GM10266 (cell line): ENCODE measurements at regions not wholly inside any gene's neighbourhood (a gene's known extent, or its start where the extent isn't known, plus 50 kb on each side); places are given as distances from the start of the nearest gene placed in this dataset.
"Not testable (repeated sequence)": the region's sequence is repeated elsewhere in the genome, so short reads cannot be mapped to it uniquely, and the experiment has no call there.

Source experiments
- DNase-seq: peaks from one replicate; pipeline ENCODE4 v3.0.0; 2012; ENCODE audit errors: extremely low spot score
- TF ChIP-seq, protein P1 (sequence below): IDR thresholded peaks from 2 replicates; pipeline ENCODE4 v1.5.1; 2012; ENCODE audit warnings: mild to moderate bottlenecking, low read depth; ENCODE audit not compliant: control insufficient read depth, insufficient read depth; ENCODE audit errors: missing control alignments

- TF ChIP-seq, protein P1, sequence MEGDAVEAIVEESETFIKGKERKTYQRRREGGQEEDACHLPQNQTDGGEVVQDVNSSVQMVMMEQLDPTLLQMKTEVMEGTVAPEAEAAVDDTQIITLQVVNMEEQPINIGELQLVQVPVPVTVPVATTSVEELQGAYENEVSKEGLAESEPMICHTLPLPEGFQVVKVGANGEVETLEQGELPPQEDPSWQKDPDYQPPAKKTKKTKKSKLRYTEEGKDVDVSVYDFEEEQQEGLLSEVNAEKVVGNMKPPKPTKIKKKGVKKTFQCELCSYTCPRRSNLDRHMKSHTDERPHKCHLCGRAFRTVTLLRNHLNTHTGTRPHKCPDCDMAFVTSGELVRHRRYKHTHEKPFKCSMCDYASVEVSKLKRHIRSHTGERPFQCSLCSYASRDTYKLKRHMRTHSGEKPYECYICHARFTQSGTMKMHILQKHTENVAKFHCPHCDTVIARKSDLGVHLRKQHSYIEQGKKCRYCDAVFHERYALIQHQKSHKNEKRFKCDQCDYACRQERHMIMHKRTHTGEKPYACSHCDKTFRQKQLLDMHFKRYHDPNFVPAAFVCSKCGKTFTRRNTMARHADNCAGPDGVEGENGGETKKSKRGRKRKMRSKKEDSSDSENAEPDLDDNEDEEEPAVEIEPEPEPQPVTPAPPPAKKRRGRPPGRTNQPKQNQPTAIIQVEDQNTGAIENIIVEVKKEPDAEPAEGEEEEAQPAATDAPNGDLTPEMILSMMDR, result no peak
- DNase-seq, result no peak
These were observed 217.6 kb upstream of the TMEM229A start for GRCh38 chr7:124250297-124251034.

DNA sequence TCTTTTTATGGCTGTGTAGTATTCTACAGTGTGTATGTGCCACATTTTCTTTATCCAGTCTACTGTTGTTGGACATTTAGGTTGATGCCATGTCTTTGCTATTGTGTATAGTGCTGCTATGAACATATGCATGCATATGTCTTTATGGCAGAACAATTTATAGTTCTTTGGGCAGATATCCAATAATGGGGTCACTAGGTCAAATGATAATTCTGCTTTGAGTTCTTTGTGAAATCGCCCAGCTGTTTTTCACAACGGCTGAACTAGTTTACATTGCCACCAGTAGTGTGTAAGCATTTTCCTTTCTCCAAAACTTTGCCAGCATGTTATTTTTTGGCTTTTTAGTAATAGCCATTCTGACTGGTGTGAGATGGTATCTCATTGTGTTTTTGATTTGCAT, 214.8 kb upstream of the TMEM229A start:
- TF ChIP-seq, protein P1, result no peak
- DNase-seq, result no peak

- no peak for DNase-seq
These were observed 213.5 kb upstream of the TMEM229A start for GRCh38 chr7:124246262-124246863.

GRCh38 chr7:124244469-124244868, 211.6 kb upstream of the TMEM229A start:
- not testable (repeated sequence) for DNase-seq

More at GRCh38 chr7:124246262-124246863, 213.5 kb upstream of the TMEM229A start:
- TF ChIP-seq, protein P1, result no peak

- TF ChIP-seq, protein P1, result no peak
- no peak for DNase-seq
These were observed 186.8 kb upstream of the TMEM229A start for GRCh38 chr7:124219681-124220080.

DNA sequence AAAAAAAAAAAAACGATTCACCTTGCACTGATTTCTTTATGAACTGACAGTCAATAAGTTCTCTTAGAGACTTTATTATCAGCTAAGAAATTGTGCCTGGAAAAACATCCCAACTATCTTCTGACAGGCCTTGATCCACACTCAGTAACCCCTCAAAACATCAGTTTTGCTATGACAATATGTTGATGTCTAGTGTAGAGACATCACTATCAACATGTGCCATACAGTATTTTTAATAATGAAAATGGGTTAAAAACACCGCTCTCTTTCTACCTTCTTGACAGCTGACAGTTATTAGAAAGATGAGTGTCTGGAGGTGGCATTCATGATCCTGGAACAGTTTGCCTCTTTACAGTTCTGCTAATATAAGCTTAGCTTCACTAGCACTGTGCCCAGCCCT, 175.8 kb upstream of the TMEM229A start:
- TF ChIP-seq, protein P1, result no peak
- DNase-seq, result no peak

DNA sequence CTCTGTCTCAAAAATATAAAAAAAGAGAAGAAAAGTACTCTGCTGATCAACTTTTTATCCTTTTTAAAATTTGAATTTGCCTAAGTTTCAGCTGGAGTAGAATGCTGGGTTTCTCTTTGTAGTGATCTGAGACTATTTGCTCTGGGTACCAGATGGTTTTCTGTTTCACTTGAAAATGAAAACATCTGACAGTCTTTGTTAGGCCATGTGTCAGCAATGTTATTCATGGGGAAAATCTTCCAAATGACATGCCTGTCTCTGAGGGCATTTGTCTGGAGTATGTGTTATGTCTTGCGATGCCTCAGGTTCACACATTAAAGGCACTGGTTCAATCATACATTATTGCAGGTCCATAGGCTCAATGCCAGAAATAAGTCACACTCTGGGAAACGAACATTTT, 175.3 kb upstream of the TMEM229A start:
- TF ChIP-seq, protein P1, result no peak
- no peak for DNase-seq
